ENCODE measurements at regions not wholly inside any gene's neighbourhood (a gene's known extent, or its start where the extent isn't known, plus 50 kb on each side); places are given as distances from the start of the nearest gene placed in this dataset.
"Not testable (repeated sequence)": the region's sequence is repeated elsewhere in the genome, so short reads cannot be mapped to it uniquely, and the experiment has no call there.

DNA sequence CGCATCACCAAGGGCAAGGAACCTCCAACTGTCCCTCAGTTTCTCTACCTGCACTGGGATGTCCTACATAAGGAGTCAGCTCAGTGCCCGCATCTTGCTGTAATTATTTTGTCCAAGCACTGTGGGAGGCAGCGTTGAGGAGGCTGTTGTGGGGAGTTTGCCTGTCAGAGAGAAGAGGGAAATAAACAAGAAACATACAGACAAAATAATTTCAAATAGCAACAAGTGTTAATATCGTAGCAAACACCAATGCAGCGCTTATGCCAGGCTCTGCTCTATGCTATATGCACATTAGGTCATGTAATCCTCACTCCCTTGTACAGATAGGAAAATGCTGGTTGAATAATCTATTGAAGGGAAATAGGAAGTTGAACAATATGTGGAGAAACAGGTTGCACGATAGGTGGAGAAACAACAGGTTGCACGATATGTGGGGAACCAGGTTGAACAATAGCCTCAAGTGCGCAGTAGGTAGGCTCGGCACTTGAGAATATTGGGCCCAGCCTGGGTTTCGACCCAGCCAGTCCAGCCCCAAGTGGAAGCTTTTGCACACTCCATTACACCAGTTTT, 91.2 kb upstream of the SIRPA start:
- no peaks in the 10 kb centered on the region for H3K36me3 ChIP-seq (ENCODE audit: control insufficient read depth, insufficient read depth, low read length)
- DNase-seq (ENCODE audit: low read depth, low spot score), result no peak
- H3K4me1 ChIP-seq (ENCODE audit: control insufficient read depth, insufficient read depth, low read length), result peaks cover 7% of the 10 kb centered on the region; the same call in 1 of the 2 replicates
- H3K9me3 ChIP-seq (ENCODE audit: control insufficient read depth, insufficient read depth, low read length), result no peaks in the 10 kb centered on the region
- no CpG with 5 or more reads among the region's 10 CpGs for WGBS (ENCODE audit: insufficient coverage, insufficient read length)
- H3K27ac ChIP-seq (ENCODE audit: low read length), result no peak overlapping the region
- H3K27me3 ChIP-seq (ENCODE audit: control insufficient read depth, insufficient read depth, low read length), result peaks cover 10% of the 10 kb centered on the region; the same call in 1 of the 2 replicates
- H3K4me3 ChIP-seq (ENCODE audit: low read length), result peak overlapping the region; percentile 35; the same call in 1 of the 2 replicates

DNA sequence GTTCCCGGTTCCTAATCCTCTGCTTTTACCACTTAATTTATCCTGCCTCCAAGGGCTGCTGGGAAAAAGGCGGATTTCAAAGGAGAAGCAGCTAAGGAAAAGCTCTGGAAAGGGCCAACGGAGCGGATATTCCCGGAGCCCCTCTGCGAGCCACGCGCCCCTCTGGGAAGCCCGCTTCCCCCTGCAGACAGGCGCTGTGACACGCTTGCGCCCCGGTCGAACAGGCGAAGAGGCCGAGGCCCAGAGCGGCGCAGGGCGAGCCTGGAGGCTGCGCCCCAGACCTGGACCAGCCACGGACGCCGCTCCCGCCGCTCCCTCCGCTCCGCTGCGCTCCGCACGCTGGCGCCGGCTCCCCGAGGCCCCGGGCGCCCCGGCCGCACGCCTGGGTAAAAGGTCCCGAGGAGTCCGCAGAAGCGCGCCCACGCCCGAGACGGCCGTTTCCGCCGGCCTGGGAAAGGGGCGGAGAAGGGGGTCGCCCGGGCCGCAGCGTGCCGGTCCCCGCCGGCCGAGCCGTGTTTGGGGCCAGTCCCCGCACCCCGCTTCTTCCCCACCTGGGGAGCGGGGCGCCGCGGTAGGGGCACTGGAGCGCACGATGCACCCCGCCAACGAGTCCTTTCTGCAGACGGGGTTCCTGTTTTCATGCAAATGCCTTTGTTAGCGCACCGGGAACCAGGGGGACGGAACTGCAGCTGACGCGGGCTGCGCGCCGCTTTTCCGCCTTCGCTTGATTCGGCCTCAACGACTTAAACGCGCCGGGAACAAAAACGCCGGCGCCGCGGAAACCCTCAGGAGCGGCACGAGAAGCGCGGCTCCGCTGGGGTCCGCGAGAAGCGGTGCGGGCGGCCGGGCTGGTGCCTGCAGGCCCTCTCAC, 91.9 kb upstream of the SIRPA start:
- no peak for DNase-seq (ENCODE audit: low read depth, low spot score)
- WGBS (ENCODE audit: insufficient coverage, insufficient read length), result no CpG with 5 or more reads among the region's 100 CpGs
- no peak overlapping the region for H3K27ac ChIP-seq (ENCODE audit: low read length)
- no peaks in the 10 kb centered on the region for H3K36me3 ChIP-seq (ENCODE audit: control insufficient read depth, insufficient read depth, low read length)
- H3K27me3 ChIP-seq (ENCODE audit: control insufficient read depth, insufficient read depth, low read length), result peaks cover 10% of the 10 kb centered on the region; the same call in 1 of the 2 replicates
- peak overlapping the region; percentile 35; the same call in 1 of the 2 replicates for H3K4me3 ChIP-seq (ENCODE audit: low read length)
- no peaks in the 10 kb centered on the region for H3K9me3 ChIP-seq (ENCODE audit: control insufficient read depth, insufficient read depth, low read length)
- H3K4me1 ChIP-seq (ENCODE audit: control insufficient read depth, insufficient read depth, low read length), result peaks cover 7% of the 10 kb centered on the region; the same call in 1 of the 2 replicates

DNA sequence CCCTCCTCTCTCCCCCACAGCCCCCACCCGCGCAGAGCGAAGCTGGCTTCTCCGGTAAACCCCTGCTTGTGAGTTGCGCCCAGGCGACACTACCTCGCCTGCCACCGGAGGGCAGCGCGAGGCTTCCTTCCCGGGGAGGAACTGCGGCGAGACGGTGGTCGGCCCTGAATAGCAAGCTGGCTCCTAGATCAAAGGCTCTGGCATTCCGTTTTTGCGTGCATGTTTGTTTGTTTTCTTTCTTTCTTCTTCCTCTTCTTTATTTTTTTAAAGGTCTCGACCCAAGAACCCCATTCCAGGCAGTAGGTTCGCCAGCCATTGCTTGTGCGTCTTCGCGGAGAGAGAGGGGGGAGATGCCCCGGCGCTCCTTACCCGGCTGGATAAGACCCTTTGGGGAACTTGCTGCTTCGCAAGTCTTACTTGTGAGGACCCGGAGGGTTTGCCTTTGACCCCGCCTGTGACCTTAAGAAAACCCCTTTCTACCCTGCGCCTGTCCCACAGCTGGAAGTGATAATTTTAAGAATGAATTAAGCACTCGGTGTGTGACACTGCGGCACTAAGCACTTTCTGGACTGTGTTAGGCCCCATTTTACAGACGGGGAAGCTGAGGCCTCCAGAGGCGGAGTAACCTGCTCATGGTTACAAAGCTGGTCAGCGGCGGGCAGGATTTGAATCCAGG, 92.7 kb upstream of the SIRPA start:
- no peaks in the 10 kb centered on the region for H3K36me3 ChIP-seq (ENCODE audit: control insufficient read depth, insufficient read depth, low read length)
- no peak overlapping the region for H3K27ac ChIP-seq (ENCODE audit: low read length)
- peaks cover 10% of the 10 kb centered on the region; the same call in 1 of the 2 replicates for H3K27me3 ChIP-seq (ENCODE audit: control insufficient read depth, insufficient read depth, low read length)
- DNase-seq (ENCODE audit: low read depth, low spot score), result no peak
- H3K4me1 ChIP-seq (ENCODE audit: control insufficient read depth, insufficient read depth, low read length), result peaks cover 5% of the 10 kb centered on the region; the same call in 1 of the 2 replicates
- no CpG with 5 or more reads among the region's 35 CpGs for WGBS (ENCODE audit: insufficient coverage, insufficient read length)
- peak overlapping the region; percentile 35; the same call in 1 of the 2 replicates for H3K4me3 ChIP-seq (ENCODE audit: low read length)
- no peaks in the 10 kb centered on the region for H3K9me3 ChIP-seq (ENCODE audit: control insufficient read depth, insufficient read depth, low read length)

DNA sequence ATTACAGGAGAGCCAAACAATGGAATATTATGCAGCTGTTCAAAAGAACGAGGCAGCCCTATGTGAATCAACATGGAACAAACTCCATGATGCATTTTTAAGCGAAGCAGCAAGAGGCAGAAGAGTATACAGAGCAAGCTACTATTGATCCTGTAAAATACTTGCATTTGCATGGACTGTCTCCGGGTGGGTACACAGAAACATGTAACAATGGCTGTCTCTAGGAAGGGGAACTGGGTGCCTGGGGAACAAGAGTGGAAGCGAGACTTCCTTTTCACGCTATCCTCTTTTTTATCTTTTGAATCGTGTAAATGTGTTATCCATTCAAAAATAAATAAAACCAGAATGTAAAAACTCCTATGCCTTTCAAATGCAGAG, 93.3 kb upstream of the SIRPA start:
- Histone ChIP-seq H3K4me3 (ENCODE audit: low read length) (no peak overlapping the region), H3K27me3 (ENCODE audit: control insufficient read depth, insufficient read depth, low read length) (peaks cover 10% of the 10 kb centered on the region; the same call in 1 of the 2 replicates), H3K36me3 (ENCODE audit: control insufficient read depth, insufficient read depth, low read length) (no peaks in the 10 kb centered on the region), H3K27ac (ENCODE audit: low read length) (no peak overlapping the region), H3K9me3 (ENCODE audit: control insufficient read depth, insufficient read depth, low read length) (no peaks in the 10 kb centered on the region), H3K4me1 (ENCODE audit: control insufficient read depth, insufficient read depth, low read length) (peaks cover 5% of the 10 kb centered on the region; the same call in 1 of the 2 replicates)
- no CpG with 5 or more reads among the region's 6 CpGs for WGBS (ENCODE audit: insufficient coverage, insufficient read length)
- no peak for DNase-seq (ENCODE audit: low read depth, low spot score)

DNA sequence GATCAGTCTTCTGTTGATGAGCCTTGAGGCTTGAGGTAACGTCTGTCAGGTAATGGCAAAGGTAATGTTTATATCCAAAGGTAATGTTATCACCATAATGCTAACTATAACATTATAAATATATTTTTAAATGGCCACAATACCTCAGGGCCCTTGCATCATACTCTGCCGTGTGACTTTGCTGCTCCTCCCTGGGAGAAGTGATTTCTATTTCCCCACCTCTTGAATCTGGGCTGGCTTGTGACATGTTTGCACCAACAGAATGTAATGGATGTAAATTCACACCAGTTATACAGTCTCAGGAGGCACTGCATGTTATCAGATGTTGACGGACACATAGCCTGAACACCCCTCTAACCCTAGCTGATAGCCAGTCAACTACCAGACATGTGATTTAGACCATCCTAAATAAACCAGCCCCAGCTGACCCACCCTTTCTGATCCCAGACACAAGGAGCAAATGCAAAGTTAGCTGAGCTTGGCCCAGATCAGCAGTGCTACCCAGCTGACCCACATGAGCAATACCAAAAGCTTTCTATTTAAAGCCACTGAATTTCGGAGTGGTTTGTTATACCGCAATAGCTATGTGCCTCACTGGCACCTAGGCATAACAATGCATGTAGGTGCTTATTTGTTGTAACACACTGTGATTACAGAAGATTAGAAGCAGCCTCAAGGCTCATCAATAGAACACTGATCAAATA, 93.8 kb upstream of the SIRPA start:
- no peak for DNase-seq (ENCODE audit: low read depth, low spot score)
- no peak overlapping the region for H3K27ac ChIP-seq (ENCODE audit: low read length)
- peaks cover 5% of the 10 kb centered on the region; the same call in 1 of the 2 replicates for H3K4me1 ChIP-seq (ENCODE audit: control insufficient read depth, insufficient read depth, low read length)
- H3K36me3 ChIP-seq (ENCODE audit: control insufficient read depth, insufficient read depth, low read length), result no peaks in the 10 kb centered on the region
- WGBS (ENCODE audit: insufficient coverage, insufficient read length), result no CpG with 5 or more reads among the region's 5 CpGs
- peaks cover 10% of the 10 kb centered on the region; the same call in 1 of the 2 replicates for H3K27me3 ChIP-seq (ENCODE audit: control insufficient read depth, insufficient read depth, low read length)
- H3K9me3 ChIP-seq (ENCODE audit: control insufficient read depth, insufficient read depth, low read length), result no peaks in the 10 kb centered on the region
- H3K4me3 ChIP-seq (ENCODE audit: low read length), result no peak overlapping the region

DNA sequence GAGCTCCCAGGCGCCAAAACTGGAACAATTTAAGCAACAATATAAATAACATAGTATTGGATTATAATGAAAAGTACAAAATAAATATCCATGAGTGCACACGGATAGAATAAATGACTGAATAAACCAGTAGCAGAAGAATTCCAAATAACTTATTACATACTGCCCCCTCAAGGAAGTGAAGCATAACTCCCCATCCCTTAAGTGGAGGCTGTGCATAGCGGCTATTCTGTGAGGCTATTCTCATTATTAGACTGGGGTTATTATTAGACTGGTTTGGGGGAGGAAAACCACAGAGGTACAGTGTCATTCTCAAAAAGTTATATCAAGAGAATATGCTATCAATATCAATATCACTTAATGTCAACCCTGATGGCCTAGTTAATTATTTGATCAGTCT, 94.4 kb upstream of the SIRPA start:
- no CpG with 5 or more reads among the region's 3 CpGs for WGBS (ENCODE audit: insufficient coverage, insufficient read length)
- no peak for DNase-seq (ENCODE audit: low read depth, low spot score)
- Histone ChIP-seq H3K36me3 (ENCODE audit: control insufficient read depth, insufficient read depth, low read length) (no peaks in the 10 kb centered on the region), H3K4me3 (ENCODE audit: low read length) (no peak overlapping the region), H3K27me3 (ENCODE audit: control insufficient read depth, insufficient read depth, low read length) (peaks cover 10% of the 10 kb centered on the region; the same call in 1 of the 2 replicates), H3K9me3 (ENCODE audit: control insufficient read depth, insufficient read depth, low read length) (no peaks in the 10 kb centered on the region), H3K27ac (ENCODE audit: low read length) (no peak overlapping the region), H3K4me1 (ENCODE audit: control insufficient read depth, insufficient read depth, low read length) (peaks cover 5% of the 10 kb centered on the region; the same call in 1 of the 2 replicates)

DNA sequence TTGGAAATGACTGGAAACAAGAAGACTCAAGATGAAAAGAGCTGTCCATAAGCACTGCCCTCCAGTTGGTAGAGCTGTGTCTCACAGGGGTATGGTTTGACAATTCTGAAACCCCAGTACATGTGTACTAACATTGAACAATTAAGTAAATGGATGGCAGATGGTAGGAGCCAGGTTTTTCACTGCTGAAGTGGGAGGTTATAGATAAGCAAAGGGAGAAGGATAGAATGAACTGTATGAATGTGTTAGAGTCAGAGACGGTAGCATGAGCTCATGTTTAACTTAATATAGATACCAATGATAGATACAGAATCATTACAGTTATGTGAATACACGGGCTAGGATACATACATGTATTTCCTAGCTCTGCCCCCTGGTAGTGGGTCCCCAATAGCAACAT, 95.0 kb upstream of the SIRPA start:
- H3K9me3 ChIP-seq (ENCODE audit: control insufficient read depth, insufficient read depth, low read length), result no peaks in the 10 kb centered on the region
- WGBS (ENCODE audit: insufficient coverage, insufficient read length), result no CpG with 5 or more reads among the region's 2 CpGs
- H3K27me3 ChIP-seq (ENCODE audit: control insufficient read depth, insufficient read depth, low read length), result peaks cover 10% of the 10 kb centered on the region; the same call in 1 of the 2 replicates
- no peak for DNase-seq (ENCODE audit: low read depth, low spot score)
- H3K4me3 ChIP-seq (ENCODE audit: low read length), result no peak overlapping the region
- no peak overlapping the region for H3K27ac ChIP-seq (ENCODE audit: low read length)
- H3K36me3 ChIP-seq (ENCODE audit: control insufficient read depth, insufficient read depth, low read length), result no peaks in the 10 kb centered on the region
- peaks cover 3% of the 10 kb centered on the region; the same call in 1 of the 2 replicates for H3K4me1 ChIP-seq (ENCODE audit: control insufficient read depth, insufficient read depth, low read length)

DNA sequence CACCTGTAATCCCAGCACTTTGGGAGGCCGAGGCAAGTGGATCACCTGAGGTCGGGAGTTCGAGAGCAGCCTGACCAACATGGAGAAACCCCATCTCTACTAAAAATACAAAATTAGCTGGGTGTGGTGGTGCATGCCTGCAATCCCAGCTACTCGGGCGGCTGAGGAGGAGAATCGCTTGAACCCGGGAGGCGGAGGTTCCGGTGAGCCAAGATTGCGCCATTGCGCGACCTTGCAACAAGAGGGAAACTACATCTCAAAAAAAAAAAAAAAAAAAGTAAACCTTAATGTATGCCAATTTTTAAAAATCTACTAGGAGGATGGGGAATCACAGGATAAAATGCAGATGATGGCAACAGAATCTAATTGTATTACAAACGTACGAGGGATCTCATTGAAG, 95.5 kb upstream of the SIRPA start:
- WGBS (ENCODE audit: insufficient coverage, insufficient read length), result no CpG with 5 or more reads among the region's 14 CpGs
- not testable (repeated sequence) for H3K4me3 ChIP-seq (ENCODE audit: low read length); H3K27ac ChIP-seq (ENCODE audit: low read length); H3K9me3 ChIP-seq (ENCODE audit: control insufficient read depth, insufficient read depth, low read length); DNase-seq (ENCODE audit: low read depth, low spot score); H3K36me3 ChIP-seq (ENCODE audit: control insufficient read depth, insufficient read depth, low read length); H3K27me3 ChIP-seq (ENCODE audit: control insufficient read depth, insufficient read depth, low read length); H3K4me1 ChIP-seq (ENCODE audit: control insufficient read depth, insufficient read depth, low read length)

DNA sequence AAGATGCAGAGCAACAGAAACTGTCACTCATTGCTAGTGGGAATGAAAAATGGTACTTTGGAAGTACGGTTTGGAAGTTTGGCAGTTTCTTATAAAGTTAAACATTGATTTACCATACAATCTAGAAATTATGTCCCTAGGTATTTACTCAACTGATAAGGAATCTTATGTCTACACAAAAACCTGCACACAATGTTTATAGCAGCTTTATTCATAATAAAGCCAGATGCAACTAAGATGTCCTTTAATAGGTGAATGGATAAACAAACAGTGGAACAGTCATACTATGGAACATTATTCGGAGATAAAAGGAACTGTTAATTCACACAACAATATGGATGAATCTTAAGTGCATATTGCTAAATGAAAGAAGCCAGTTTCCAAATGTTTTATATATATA, 96.2 kb upstream of the SIRPA start:
- H3K4me3 ChIP-seq (ENCODE audit: low read length), result no peak overlapping the region
- no peaks in the 10 kb centered on the region for H3K36me3 ChIP-seq (ENCODE audit: control insufficient read depth, insufficient read depth, low read length)
- H3K9me3 ChIP-seq (ENCODE audit: control insufficient read depth, insufficient read depth, low read length), result no peaks in the 10 kb centered on the region
- H3K27ac ChIP-seq (ENCODE audit: low read length), result no peak overlapping the region
- WGBS (ENCODE audit: insufficient coverage, insufficient read length), result no CpG with 5 or more reads among the region's 2 CpGs
- H3K27me3 ChIP-seq (ENCODE audit: control insufficient read depth, insufficient read depth, low read length), result peaks cover under 1% of the 10 kb centered on the region; the same call in 1 of the 2 replicates
- no peaks in the 10 kb centered on the region; the same call in 1 of the 2 replicates for H3K4me1 ChIP-seq (ENCODE audit: control insufficient read depth, insufficient read depth, low read length)
- DNase-seq (ENCODE audit: low read depth, low spot score), result no peak

DNA sequence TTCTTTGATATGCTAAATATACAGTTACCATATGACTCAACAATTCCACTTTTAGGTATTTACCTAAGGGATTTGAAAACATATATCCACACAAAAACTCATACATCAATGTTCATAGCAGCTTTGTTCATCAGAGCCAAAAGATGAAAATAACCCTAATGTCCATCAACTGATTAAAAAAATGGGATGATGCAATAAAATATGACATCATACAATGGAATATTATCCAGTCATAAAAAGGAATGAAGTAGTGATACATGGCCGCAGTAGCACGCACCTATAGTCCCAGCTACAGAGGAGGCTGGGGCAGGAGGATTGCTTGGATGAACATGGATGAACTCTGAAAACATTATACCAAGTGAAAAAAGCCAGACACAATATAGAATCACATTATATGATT, 101.4 kb upstream of the SIRPA start:
- Histone ChIP-seq H3K27ac (ENCODE audit: low read length) (no peak overlapping the region), H3K4me1 (ENCODE audit: control insufficient read depth, insufficient read depth, low read length) (peaks cover 1% of the 10 kb centered on the region; the same call in 1 of the 2 replicates), H3K27me3 (ENCODE audit: control insufficient read depth, insufficient read depth, low read length) (no peaks in the 10 kb centered on the region), H3K4me3 (ENCODE audit: low read length) (no peak overlapping the region), H3K36me3 (ENCODE audit: control insufficient read depth, insufficient read depth, low read length) (no peaks in the 10 kb centered on the region), H3K9me3 (ENCODE audit: control insufficient read depth, insufficient read depth, low read length) (no peaks in the 10 kb centered on the region)
- no peak for DNase-seq (ENCODE audit: low read depth, low spot score)
- no CpG with 5 or more reads among the region's 2 CpGs for WGBS (ENCODE audit: insufficient coverage, insufficient read length)

Data from iPS DF 6.9 (cell line).